DND-41 (cell line): ENCODE measurements at regions not wholly inside any gene's neighbourhood (a gene's known extent, or its start where the extent isn't known, plus 50 kb on each side); places are given as distances from the start of the nearest gene placed in this dataset.

Experiments
- ATAC-seq: fragments of 200-7000 bp; cut with Tn5 transposase; 3 replicates; pipeline ENCODE4 v1.9.1; 2021; ENCODE audit warnings: low read depth; ENCODE audit not compliant: insufficient read depth
- DNase-seq: peaks from one replicate; pipeline ENCODE4 v3.0.0-alpha.2; 2020
- H2AFZ ChIP-seq: 2 replicates; pipeline ENCODE4 v1.6.0; 2012; ENCODE audit warnings: low read depth, low read length
- H3K27ac ChIP-seq: 2 replicates; pipeline ENCODE4 v1.5.1; 2012; ENCODE audit warnings: low read length, inconsistent platforms
- H3K27me3 ChIP-seq: fragments of 200-600 bp; sonication (generic); 2 replicates; pipeline ENCODE4 v1.6.0; 2012; ENCODE audit warnings: low read length, mild to moderate bottlenecking, inconsistent platforms; ENCODE audit not compliant: insufficient read depth, poor library complexity
- H3K36me3 ChIP-seq: 2 replicates; pipeline ENCODE4 v1.5.1; 2012; ENCODE audit warnings: low read length, inconsistent platforms; ENCODE audit not compliant: insufficient read depth
- H3K4me1 ChIP-seq: 2 replicates; pipeline ENCODE4 v1.5.1; 2012; ENCODE audit warnings: mild to moderate bottlenecking, low read length; ENCODE audit not compliant: insufficient read depth
- H3K4me2 ChIP-seq: 2 replicates; pipeline ENCODE4 v1.6.0; 2012; ENCODE audit warnings: mild to moderate bottlenecking, moderate library complexity, low read length, inconsistent platforms; ENCODE audit not compliant: insufficient read depth
- H3K4me3 ChIP-seq, 2 experiments: fragments of 200-600 bp in 1 of 2; shearing (Covaris generic) in 1 of 2; 2 replicates each; pipeline ENCODE4 v1.5.1; 2012 to 2016; ENCODE audit warnings: inconsistent platforms in 2 of 2, low read length in 2 of 2, mild to moderate bottlenecking in 2 of 2, low read depth in 1 of 2, moderate library complexity in 1 of 2
- H3K79me2 ChIP-seq: 2 replicates; pipeline ENCODE4 v1.6.0; 2012; ENCODE audit warnings: low read length, inconsistent platforms; ENCODE audit not compliant: insufficient read depth
- H3K9ac ChIP-seq: 2 replicates; pipeline ENCODE4 v1.6.0; 2012; ENCODE audit warnings: low read depth, mild to moderate bottlenecking, inconsistent platforms, low read length, moderate library complexity
- H3K9me3 ChIP-seq: 2 replicates; pipeline ENCODE4 v1.5.1; 2012; ENCODE audit warnings: low read length, moderate library complexity, mild to moderate bottlenecking, inconsistent platforms; ENCODE audit not compliant: insufficient read depth, severe bottlenecking
- H4K20me1 ChIP-seq: 2 replicates; pipeline ENCODE4 v1.6.0; 2012; ENCODE audit warnings: low read length; ENCODE audit not compliant: insufficient read depth
- EZH2 ChIP-seq: IDR thresholded peaks from 3 replicates; pipeline ENCODE4 v1.6.1; 2012; ENCODE audit warnings: borderline replicate concordance, low read depth, mild to moderate bottlenecking, moderate library complexity, low read length, inconsistent platforms; ENCODE audit not compliant: severe bottlenecking
- TF ChIP-seq, protein P1 (sequence below): IDR thresholded peaks from 2 replicates; pipeline ENCODE4 v1.5.1; 2012; ENCODE audit warnings: borderline replicate concordance, low read length, moderate library complexity, mild to moderate bottlenecking; ENCODE audit not compliant: poor library complexity, severe bottlenecking; ENCODE audit errors: extremely low read depth

DNA sequence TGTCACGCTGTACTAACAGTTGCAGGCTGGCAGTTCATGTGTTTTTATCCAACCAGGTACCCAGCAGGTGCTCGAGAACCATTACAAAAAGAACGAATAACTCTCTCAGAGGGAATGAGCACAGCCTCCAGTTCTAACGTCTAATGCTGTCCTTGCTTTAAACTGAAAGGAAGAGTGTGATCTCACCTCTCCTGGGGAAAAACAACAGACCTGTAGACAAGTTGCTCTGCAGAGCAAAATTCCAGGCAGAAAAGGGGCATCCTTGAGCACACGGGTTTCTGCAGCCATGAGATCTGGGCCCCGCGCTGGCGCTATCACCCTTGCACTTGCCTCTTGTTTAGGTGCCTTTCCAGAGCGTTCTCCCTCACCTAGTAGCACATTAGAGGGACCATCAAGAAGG lies 92.5 kb upstream of the DNAH5 start:
- no peaks in the 10 kb centered on the region for H3K9me3 ChIP-seq
- no peak for TF ChIP-seq EZH2
- TF ChIP-seq, protein P1, sequence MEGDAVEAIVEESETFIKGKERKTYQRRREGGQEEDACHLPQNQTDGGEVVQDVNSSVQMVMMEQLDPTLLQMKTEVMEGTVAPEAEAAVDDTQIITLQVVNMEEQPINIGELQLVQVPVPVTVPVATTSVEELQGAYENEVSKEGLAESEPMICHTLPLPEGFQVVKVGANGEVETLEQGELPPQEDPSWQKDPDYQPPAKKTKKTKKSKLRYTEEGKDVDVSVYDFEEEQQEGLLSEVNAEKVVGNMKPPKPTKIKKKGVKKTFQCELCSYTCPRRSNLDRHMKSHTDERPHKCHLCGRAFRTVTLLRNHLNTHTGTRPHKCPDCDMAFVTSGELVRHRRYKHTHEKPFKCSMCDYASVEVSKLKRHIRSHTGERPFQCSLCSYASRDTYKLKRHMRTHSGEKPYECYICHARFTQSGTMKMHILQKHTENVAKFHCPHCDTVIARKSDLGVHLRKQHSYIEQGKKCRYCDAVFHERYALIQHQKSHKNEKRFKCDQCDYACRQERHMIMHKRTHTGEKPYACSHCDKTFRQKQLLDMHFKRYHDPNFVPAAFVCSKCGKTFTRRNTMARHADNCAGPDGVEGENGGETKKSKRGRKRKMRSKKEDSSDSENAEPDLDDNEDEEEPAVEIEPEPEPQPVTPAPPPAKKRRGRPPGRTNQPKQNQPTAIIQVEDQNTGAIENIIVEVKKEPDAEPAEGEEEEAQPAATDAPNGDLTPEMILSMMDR: no peak
- H2AFZ ChIP-seq: no peak overlapping the region
- H3K36me3 ChIP-seq: no peaks in the 10 kb centered on the region
- no peak for ATAC-seq
- H3K9ac ChIP-seq: no peak overlapping the region
- no peak overlapping the region for H3K4me3 ChIP-seq
- H3K4me1 ChIP-seq: no peaks in the 10 kb centered on the region
- no peaks in the 10 kb centered on the region for H4K20me1 ChIP-seq
- no peak overlapping the region for H3K27ac ChIP-seq
- no peaks in the 10 kb centered on the region for H3K27me3 ChIP-seq
- H3K79me2 ChIP-seq: no peaks in the 10 kb centered on the region
- no peak for DNase-seq
- H3K4me2 ChIP-seq: no peak overlapping the region

DNA sequence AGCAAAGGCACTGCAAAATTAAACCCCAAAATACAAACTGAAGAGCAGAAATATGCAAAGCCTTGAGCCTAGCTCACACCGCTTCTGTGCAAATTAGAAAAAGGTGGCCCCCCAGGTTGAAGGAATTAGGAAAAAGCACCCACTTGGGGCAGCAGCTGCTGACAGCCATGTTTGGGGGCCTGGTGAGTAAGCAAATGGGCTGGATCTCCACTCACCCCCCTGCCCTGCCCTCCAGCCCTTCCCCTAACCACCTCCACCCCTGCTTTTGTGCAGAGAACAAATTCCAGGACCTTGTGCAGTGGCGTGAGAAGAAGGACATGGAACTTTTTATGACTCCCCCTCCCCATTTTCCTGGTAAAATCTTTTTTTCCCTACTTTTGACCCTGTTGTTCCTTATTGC lies 92.0 kb upstream of the DNAH5 start:
- H3K79me2 ChIP-seq: no peaks in the 10 kb centered on the region
- H4K20me1 ChIP-seq: no peaks in the 10 kb centered on the region
- H3K27me3 ChIP-seq: no peaks in the 10 kb centered on the region
- DNase-seq (no peak), ATAC-seq (no peak)
- H2AFZ ChIP-seq: no peak overlapping the region
- no peaks in the 10 kb centered on the region for H3K36me3 ChIP-seq
- H3K27ac ChIP-seq: no peak overlapping the region
- no peak overlapping the region for H3K4me3 ChIP-seq
- TF ChIP-seq, protein P1: no peak
- no peak for TF ChIP-seq EZH2
- no peak overlapping the region for H3K4me2 ChIP-seq
- no peak overlapping the region for H3K9ac ChIP-seq
- no peaks in the 10 kb centered on the region for H3K9me3 ChIP-seq
- H3K4me1 ChIP-seq: no peaks in the 10 kb centered on the region

GRCh38 chr5:14035859-14036503 lies 91.5 kb upstream of the DNAH5 start:
- 0 out of 2 replicates have a peak overlapping the region, but pooled peaks have one; percentile 16 for H2AFZ ChIP-seq
- no peak for TF ChIP-seq EZH2
- TF ChIP-seq, protein P1: no peak
- no peak overlapping the region for H3K4me2 ChIP-seq
- no peaks in the 10 kb centered on the region for H3K36me3 ChIP-seq
- no peak overlapping the region for H3K4me3 ChIP-seq
- no peaks in the 10 kb centered on the region for H3K4me1 ChIP-seq
- no peak overlapping the region for H3K27ac ChIP-seq
- H3K79me2 ChIP-seq: no peaks in the 10 kb centered on the region
- no peaks in the 10 kb centered on the region for H4K20me1 ChIP-seq
- no peaks in the 10 kb centered on the region for H3K27me3 ChIP-seq
- no peaks in the 10 kb centered on the region for H3K9me3 ChIP-seq
- DNase-seq: no peak
- no peak overlapping the region for H3K9ac ChIP-seq
- no peak for ATAC-seq
